IgD-negative memory B cell (primary cell): ENCODE measurements at regions not wholly inside any gene's neighbourhood (a gene's known extent, or its start where the extent isn't known, plus 50 kb on each side); places are given as distances from the start of the nearest gene placed in this dataset.

Experiments used
- H3K27ac Mint-ChIP-seq, 3 donors: one replicate each; pipeline ENCODE4 v1.8.0; 2020 to 2022; ENCODE audit warnings: mild to moderate bottlenecking in 3 of 3, mixed read lengths in 3 of 3, moderate library complexity in 1 of 3
- H3K27me3 Mint-ChIP-seq: one replicate; pipeline ENCODE4 v1.8.0; 2021; ENCODE audit warnings: mixed read lengths
- H3K36me3 Mint-ChIP-seq: one replicate; pipeline ENCODE4 v1.8.0; 2020; ENCODE audit warnings: mild to moderate bottlenecking, mixed read lengths
- H3K4me1 Mint-ChIP-seq, 3 donors: one replicate each; pipeline ENCODE4 v1.8.0; 2020 to 2022; ENCODE audit warnings: mixed read lengths in 3 of 3, mild to moderate bottlenecking in 1 of 3
- H3K4me3 Mint-ChIP-seq, 4 donors: one replicate each; pipeline ENCODE4 v1.8.0; 2020 to 2022; ENCODE audit warnings: mild to moderate bottlenecking in 4 of 4, mixed read lengths in 4 of 4, moderate library complexity in 3 of 4
- H3K9me3 Mint-ChIP-seq, 3 donors: one replicate each; pipeline ENCODE4 v1.8.0; 2020 to 2021; ENCODE audit warnings: mixed read lengths in 3 of 3, mild to moderate bottlenecking in 1 of 3

GRCh38 chr20:19847383-19847782, 89.3 kb downstream of the RIN2 start:
- H3K27ac Mint-ChIP-seq: no peak overlapping the region
- peaks cover 0 to 1% (median 0%) of the 10 kb centered on the region in 3 donors for H3K4me1 Mint-ChIP-seq
- H3K4me3 Mint-ChIP-seq: no peak overlapping the region
- peaks cover 6% of the 10 kb centered on the region for H3K27me3 Mint-ChIP-seq
- H3K36me3 Mint-ChIP-seq: no peaks in the 10 kb centered on the region
- H3K9me3 Mint-ChIP-seq: peaks cover 0 to 6% (median 4%) of the 10 kb centered on the region in 3 donors

GRCh38 chr20:19849341-19850197, 91.5 kb downstream of the RIN2 start:
- Mint-ChIP-seq H3K27me3 (peaks cover 6% of the 10 kb centered on the region), H3K4me3 (no peak overlapping the region), H3K4me1 (peaks cover 0 to 1% (median 0%) of the 10 kb centered on the region in 3 donors), H3K9me3 (peaks cover 0 to 3% (median 0%) of the 10 kb centered on the region in 3 donors), H3K27ac (no peak overlapping the region), H3K36me3 (no peaks in the 10 kb centered on the region)

- Mint-ChIP-seq H3K27ac (no peak overlapping the region), H3K9me3 (peaks cover 0 to 1% (median 0%) of the 10 kb centered on the region in 3 donors), H3K27me3 (peaks cover 6% of the 10 kb centered on the region), H3K4me3 (no peak overlapping the region), H3K36me3 (no peaks in the 10 kb centered on the region), H3K4me1 (peaks cover 0 to 1% (median 0%) of the 10 kb centered on the region in 3 donors)
These were observed 92.1 kb downstream of the RIN2 start for GRCh38 chr20:19850198-19850533.

GRCh38 chr20:19851861-19852260, 93.8 kb downstream of the RIN2 start:
- Mint-ChIP-seq H3K27ac (no peak overlapping the region), H3K4me3 (no peak overlapping the region), H3K36me3 (no peaks in the 10 kb centered on the region)

GRCh38 chr20:19855416-19855815, 97.4 kb downstream of the RIN2 start:
- Mint-ChIP-seq H3K9me3 (no peaks in the 10 kb centered on the region), H3K27ac (no peak overlapping the region), H3K36me3 (no peaks in the 10 kb centered on the region), H3K4me1 (peaks cover 0 to 3% (median 0%) of the 10 kb centered on the region in 3 donors), H3K27me3 (peaks cover 1% of the 10 kb centered on the region), H3K4me3 (no peak overlapping the region)

More at GRCh38 chr20:19851861-19852260, 93.8 kb downstream of the RIN2 start:
- H3K27me3 Mint-ChIP-seq: peaks cover 2% of the 10 kb centered on the region
- peaks cover 0 to 1% (median 0%) of the 10 kb centered on the region in 3 donors for H3K4me1 Mint-ChIP-seq
- H3K9me3 Mint-ChIP-seq: no peaks in the 10 kb centered on the region

- H3K4me3 Mint-ChIP-seq: no peak overlapping the region
- no peaks in the 10 kb centered on the region for H3K36me3 Mint-ChIP-seq
- H3K27ac Mint-ChIP-seq: no peak overlapping the region
- H3K27me3 Mint-ChIP-seq: peaks cover 13% of the 10 kb centered on the region
- H3K9me3 Mint-ChIP-seq: peaks cover 0 to 2% (median 0%) of the 10 kb centered on the region in 3 donors
- peaks cover 0 to 1% (median 0%) of the 10 kb centered on the region in 3 donors for H3K4me1 Mint-ChIP-seq
These were observed 100.7 kb downstream of the RIN2 start for GRCh38 chr20:19858466-19859371.

GRCh38 chr20:19859444-19859843, 101.4 kb downstream of the RIN2 start:
- no peak overlapping the region for H3K4me3 Mint-ChIP-seq
- peaks cover 13% of the 10 kb centered on the region for H3K27me3 Mint-ChIP-seq
- no peaks in the 10 kb centered on the region for H3K36me3 Mint-ChIP-seq
- peaks cover 0 to 1% (median 0%) of the 10 kb centered on the region in 3 donors for H3K4me1 Mint-ChIP-seq
- H3K27ac Mint-ChIP-seq: no peak overlapping the region
- peaks cover 0 to 2% (median 0%) of the 10 kb centered on the region in 3 donors for H3K9me3 Mint-ChIP-seq

GRCh38 chr20:19860737-19861136, 102.7 kb downstream of the RIN2 start:
- Mint-ChIP-seq H3K27me3 (peaks cover 13% of the 10 kb centered on the region), H3K4me1 (peaks cover 0 to 1% (median 0%) of the 10 kb centered on the region in 3 donors), H3K27ac (no peak overlapping the region), H3K4me3 (no peak overlapping the region), H3K36me3 (no peaks in the 10 kb centered on the region), H3K9me3 (peaks cover 0 to 2% (median 0%) of the 10 kb centered on the region in 3 donors)

- Mint-ChIP-seq H3K36me3 (no peaks in the 10 kb centered on the region), H3K27me3 (peaks cover 13% of the 10 kb centered on the region), H3K4me3 (no peak overlapping the region), H3K9me3 (peaks cover 0 to 2% (median 0%) of the 10 kb centered on the region in 3 donors), H3K4me1 (peaks cover 0 to 1% (median 0%) of the 10 kb centered on the region in 3 donors), H3K27ac (no peak overlapping the region)
These were observed 103.2 kb downstream of the RIN2 start for GRCh38 chr20:19861147-19861759.

- H3K27me3 Mint-ChIP-seq: peaks cover 14% of the 10 kb centered on the region
- H3K9me3 Mint-ChIP-seq: peaks cover 0 to 2% (median 0%) of the 10 kb centered on the region in 3 donors
- H3K36me3 Mint-ChIP-seq: no peaks in the 10 kb centered on the region
- no peak overlapping the region for H3K4me3 Mint-ChIP-seq
- H3K4me1 Mint-ChIP-seq: no peaks in the 10 kb centered on the region
- H3K27ac Mint-ChIP-seq: no peak overlapping the region
These were observed 106.1 kb downstream of the RIN2 start for GRCh38 chr20:19864130-19864529.

- H3K9me3 Mint-ChIP-seq: peaks cover 0 to 2% (median 0%) of the 10 kb centered on the region in 3 donors
- no peaks in the 10 kb centered on the region for H3K36me3 Mint-ChIP-seq
- H3K27ac Mint-ChIP-seq: no peak overlapping the region
- peaks cover 9% of the 10 kb centered on the region for H3K27me3 Mint-ChIP-seq
- no peak overlapping the region for H3K4me3 Mint-ChIP-seq
- H3K4me1 Mint-ChIP-seq: no peaks in the 10 kb centered on the region
These were observed 108.0 kb downstream of the RIN2 start for GRCh38 chr20:19866070-19866469.

- H3K36me3 Mint-ChIP-seq: no peaks in the 10 kb centered on the region
- no peak overlapping the region for H3K4me3 Mint-ChIP-seq
- no peaks in the 10 kb centered on the region for H3K4me1 Mint-ChIP-seq
- no peak overlapping the region for H3K27ac Mint-ChIP-seq
- peaks cover 3% of the 10 kb centered on the region for H3K27me3 Mint-ChIP-seq
- peaks cover 1 to 8% (median 2%) of the 10 kb centered on the region in 3 donors for H3K9me3 Mint-ChIP-seq
These were observed 109.0 kb downstream of the RIN2 start for GRCh38 chr20:19867074-19867473.

GRCh38 chr20:19867940-19868371, 109.9 kb downstream of the RIN2 start:
- no peak overlapping the region for H3K4me3 Mint-ChIP-seq
- H3K4me1 Mint-ChIP-seq: no peaks in the 10 kb centered on the region
- H3K27me3 Mint-ChIP-seq: peaks cover 3% of the 10 kb centered on the region
- peaks cover 3 to 9% (median 3%) of the 10 kb centered on the region in 3 donors for H3K9me3 Mint-ChIP-seq
- H3K36me3 Mint-ChIP-seq: no peaks in the 10 kb centered on the region
- no peak overlapping the region for H3K27ac Mint-ChIP-seq

GRCh38 chr20:19868441-19868840, 110.4 kb downstream of the RIN2 start:
- Mint-ChIP-seq H3K9me3 (peaks cover 3 to 9% (median 3%) of the 10 kb centered on the region in 3 donors), H3K27me3 (peaks cover 3% of the 10 kb centered on the region), H3K4me3 (no peak overlapping the region), H3K4me1 (no peaks in the 10 kb centered on the region), H3K27ac (no peak overlapping the region), H3K36me3 (no peaks in the 10 kb centered on the region)
